HFFc6 (cell line): ENCODE measurements at regions not wholly inside any gene's neighbourhood (a gene's known extent, or its start where the extent isn't known, plus 50 kb on each side); places are given as distances from the start of the nearest gene placed in this dataset.

Experiments used
- DNase-seq: peaks from one replicate; pipeline ENCODE4 v3.0.0-alpha.2; 2018
- H3K27ac Mint-ChIP-seq: 2 replicates; pipeline ENCODE4 v1.8.0; 2020; ENCODE audit warnings: mild to moderate bottlenecking, mixed read lengths
- H3K27me3 Mint-ChIP-seq: 2 replicates; pipeline ENCODE4 v1.8.0; 2021; ENCODE audit warnings: mild to moderate bottlenecking, moderate library complexity, mixed read lengths; ENCODE audit not compliant: insufficient read depth
- H3K36me3 Mint-ChIP-seq: 2 replicates; pipeline ENCODE4 v1.8.0; 2021; ENCODE audit warnings: low read depth, mixed read lengths
- H3K4me1 Mint-ChIP-seq: 2 replicates; pipeline ENCODE4 v1.8.0; 2020; ENCODE audit warnings: low read depth, mixed read lengths
- H3K4me3 Mint-ChIP-seq: 2 replicates; pipeline ENCODE4 v1.8.0; 2020; ENCODE audit warnings: mild to moderate bottlenecking, moderate library complexity, mixed read lengths
- H3K9me3 Mint-ChIP-seq: 2 replicates; pipeline ENCODE4 v1.8.0; 2020; ENCODE audit warnings: mild to moderate bottlenecking, mixed read lengths
- TF ChIP-seq, protein P1 (sequence below): fragments of 200-600 bp; sonication (generic); IDR thresholded peaks from 2 replicates; pipeline ENCODE4 v1.5.0; 2021; ENCODE audit warnings: antibody characterized with exemption, mild to moderate bottlenecking

DNA sequence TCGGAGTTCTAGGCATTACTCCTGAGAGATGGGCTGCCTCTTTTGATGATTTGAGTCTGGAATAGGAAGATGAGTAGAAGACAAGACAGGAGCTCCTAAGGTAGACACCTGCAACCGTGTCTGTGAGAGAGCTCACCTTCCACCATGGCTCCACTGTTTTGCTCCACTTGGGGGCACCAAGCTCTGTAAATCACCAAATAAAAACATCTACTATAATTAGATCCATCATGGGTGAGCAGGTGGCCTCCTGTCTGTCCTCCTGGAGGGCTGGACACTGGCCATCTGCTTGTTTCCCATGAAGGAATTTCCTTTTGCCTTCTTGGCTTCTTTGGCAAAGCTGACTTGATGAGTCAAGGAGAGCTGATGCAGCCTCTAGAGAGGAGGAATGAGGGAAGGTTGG lies 179.0 kb downstream of the HAPSTR1 start:
- Mint-ChIP-seq H3K4me3 (no peak overlapping the region), H3K9me3 (no peaks in the 10 kb centered on the region), H3K36me3 (no peaks in the 10 kb centered on the region), H3K4me1 (no peaks in the 10 kb centered on the region), H3K27ac (no peak overlapping the region), H3K27me3 (peaks cover 8% of the 10 kb centered on the region; the same call in 1 of the 2 replicates)
- TF ChIP-seq, protein P1, sequence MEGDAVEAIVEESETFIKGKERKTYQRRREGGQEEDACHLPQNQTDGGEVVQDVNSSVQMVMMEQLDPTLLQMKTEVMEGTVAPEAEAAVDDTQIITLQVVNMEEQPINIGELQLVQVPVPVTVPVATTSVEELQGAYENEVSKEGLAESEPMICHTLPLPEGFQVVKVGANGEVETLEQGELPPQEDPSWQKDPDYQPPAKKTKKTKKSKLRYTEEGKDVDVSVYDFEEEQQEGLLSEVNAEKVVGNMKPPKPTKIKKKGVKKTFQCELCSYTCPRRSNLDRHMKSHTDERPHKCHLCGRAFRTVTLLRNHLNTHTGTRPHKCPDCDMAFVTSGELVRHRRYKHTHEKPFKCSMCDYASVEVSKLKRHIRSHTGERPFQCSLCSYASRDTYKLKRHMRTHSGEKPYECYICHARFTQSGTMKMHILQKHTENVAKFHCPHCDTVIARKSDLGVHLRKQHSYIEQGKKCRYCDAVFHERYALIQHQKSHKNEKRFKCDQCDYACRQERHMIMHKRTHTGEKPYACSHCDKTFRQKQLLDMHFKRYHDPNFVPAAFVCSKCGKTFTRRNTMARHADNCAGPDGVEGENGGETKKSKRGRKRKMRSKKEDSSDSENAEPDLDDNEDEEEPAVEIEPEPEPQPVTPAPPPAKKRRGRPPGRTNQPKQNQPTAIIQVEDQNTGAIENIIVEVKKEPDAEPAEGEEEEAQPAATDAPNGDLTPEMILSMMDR: no peak
- no peak for DNase-seq

DNA sequence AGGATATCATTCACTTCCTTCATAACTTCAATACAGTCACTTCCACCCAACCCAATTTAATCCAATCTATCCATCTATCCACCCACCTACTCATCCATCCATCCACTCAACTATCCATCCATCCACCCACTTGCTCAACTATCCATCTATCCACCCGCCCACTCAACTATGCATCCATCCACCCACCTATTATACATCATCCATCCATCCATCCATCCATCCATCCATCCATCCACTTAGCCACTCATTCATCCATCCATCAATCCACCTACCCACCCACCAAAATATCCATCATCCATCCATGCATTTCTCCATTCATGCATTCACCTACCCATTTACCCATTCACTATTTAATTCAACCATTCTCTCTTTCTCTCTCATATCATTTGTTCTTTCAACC lies 179.5 kb downstream of the HAPSTR1 start:
- H3K4me1 Mint-ChIP-seq: no peaks in the 10 kb centered on the region

DNA sequence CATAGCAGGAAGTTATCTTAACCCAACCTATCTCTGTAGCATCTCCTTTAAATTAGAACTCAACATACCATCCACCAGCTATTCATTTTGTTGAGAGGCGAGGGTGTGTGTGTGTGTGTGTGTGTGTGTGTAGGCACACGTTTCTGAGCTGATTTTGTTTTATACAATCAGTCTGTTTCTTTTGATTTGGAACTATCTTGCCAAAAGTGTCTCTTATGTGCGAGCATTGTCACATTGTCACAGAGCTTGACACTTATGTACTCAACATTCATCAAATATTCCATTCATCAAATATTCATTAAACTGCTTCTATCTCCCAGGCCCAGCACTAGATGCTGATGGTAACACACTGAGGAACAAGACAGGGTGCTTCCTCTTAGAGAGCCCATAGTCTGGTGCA lies 180.4 kb downstream of the HAPSTR1 start:
- TF ChIP-seq, protein P1: no peak
- Mint-ChIP-seq H3K27ac (no peak overlapping the region), H3K36me3 (no peaks in the 10 kb centered on the region), H3K27me3 (peaks cover 5% of the 10 kb centered on the region; the same call in 1 of the 2 replicates), H3K9me3 (no peaks in the 10 kb centered on the region), H3K4me1 (no peaks in the 10 kb centered on the region), H3K4me3 (no peak overlapping the region)
- no peak for DNase-seq

More for the DNA sequence above, 179.5 kb downstream of the HAPSTR1 start:
- Mint-ChIP-seq H3K27me3 (peaks cover 8% of the 10 kb centered on the region; the same call in 1 of the 2 replicates), H3K4me3 (no peak overlapping the region), H3K27ac (no peak overlapping the region), H3K9me3 (no peaks in the 10 kb centered on the region), H3K36me3 (no peaks in the 10 kb centered on the region)
- TF ChIP-seq, protein P1: no peak
- no peak for DNase-seq

DNA sequence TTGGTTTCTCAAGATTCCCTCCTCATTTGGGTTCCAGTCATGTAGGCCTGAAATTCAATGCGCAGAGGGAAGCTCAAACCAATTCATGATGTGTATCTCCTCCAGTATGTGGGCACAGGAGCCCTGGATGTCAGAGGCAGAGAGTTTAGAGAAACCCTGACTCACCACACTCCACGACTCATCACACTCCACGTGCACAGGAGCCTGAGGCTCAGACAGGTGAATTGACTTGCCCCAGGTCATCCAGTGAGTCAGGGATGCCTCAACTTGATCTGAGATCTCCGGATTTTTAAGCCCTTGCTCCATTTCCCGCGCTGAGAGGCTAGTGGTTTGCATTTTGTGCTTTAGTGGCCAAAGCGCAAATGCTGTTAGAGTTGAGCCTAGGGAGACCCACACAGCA lies 183.9 kb downstream of the HAPSTR1 start:
- TF ChIP-seq, protein P1: no peak
- peaks cover 3% of the 10 kb centered on the region; the same call in 1 of the 2 replicates for H3K27me3 Mint-ChIP-seq
- no peak overlapping the region for H3K27ac Mint-ChIP-seq
- H3K4me3 Mint-ChIP-seq: no peak overlapping the region
- no peaks in the 10 kb centered on the region for H3K36me3 Mint-ChIP-seq
- H3K4me1 Mint-ChIP-seq: no peaks in the 10 kb centered on the region
- no peak for DNase-seq
- no peaks in the 10 kb centered on the region for H3K9me3 Mint-ChIP-seq

DNA sequence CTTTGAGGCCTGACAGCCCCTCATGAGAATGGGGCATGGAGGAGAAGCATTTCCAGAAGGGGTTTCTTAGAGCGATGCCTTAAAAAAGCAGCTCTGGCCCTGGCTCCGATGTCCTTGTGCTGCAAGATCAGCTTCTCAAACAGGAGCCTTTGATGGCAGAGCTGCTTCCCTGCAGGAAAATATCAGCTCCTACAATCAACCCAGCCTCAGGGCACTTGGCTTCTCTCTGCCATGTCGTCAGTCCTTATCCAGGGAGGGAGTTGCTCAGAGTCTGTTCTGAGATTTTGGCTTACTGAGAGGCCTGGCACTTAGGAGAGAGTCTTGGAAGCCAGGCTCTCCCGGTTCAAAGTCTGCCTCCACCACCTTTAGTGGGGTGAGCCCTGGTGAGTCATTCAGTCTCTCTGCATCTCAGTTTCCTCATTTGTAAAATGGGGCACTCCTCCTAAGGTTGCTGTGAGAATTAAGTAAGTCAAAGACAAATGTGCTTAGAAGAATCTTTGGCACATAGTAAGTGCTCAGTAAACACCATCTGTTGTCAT lies 184.4 kb downstream of the HAPSTR1 start:
- no peaks in the 10 kb centered on the region for H3K4me1 Mint-ChIP-seq
- no peaks in the 10 kb centered on the region for H3K9me3 Mint-ChIP-seq
- no peak overlapping the region for H3K4me3 Mint-ChIP-seq
- TF ChIP-seq, protein P1: no peak
- H3K27me3 Mint-ChIP-seq: peaks cover 3% of the 10 kb centered on the region; the same call in 1 of the 2 replicates
- no peaks in the 10 kb centered on the region for H3K36me3 Mint-ChIP-seq
- H3K27ac Mint-ChIP-seq: no peak overlapping the region
- DNase-seq: no peak
